H1 (cell line): ENCODE measurements at regions not wholly inside any gene's neighbourhood (a gene's known extent, or its start where the extent isn't known, plus 50 kb on each side); places are given as distances from the start of the nearest gene placed in this dataset.

Experiments used
- CTCF ChIP-seq, 3 experiments: IDR thresholded peaks; 1 replicate in 2 of 3; 2 replicates in 1 of 3; pipeline versions ENCODE4 v1.5.1 to v1.6.1; 2011; ENCODE audit warnings: low read length in 3 of 3, mild to moderate bottlenecking in 3 of 3, inconsistent platforms in 2 of 3, low read depth in 1 of 3, moderate library complexity in 1 of 3; ENCODE audit not compliant: insufficient read depth in 1 of 3; ENCODE audit errors: control extremely low read depth in 1 of 3
- GABPA ChIP-seq: IDR thresholded peaks from 2 replicates; pipeline ENCODE4 v1.6.1; 2011; ENCODE audit warnings: mild to moderate bottlenecking, low read length, moderate library complexity, borderline replicate concordance; ENCODE audit not compliant: insufficient read depth
- JUN ChIP-seq: IDR thresholded peaks from 2 replicates; pipeline ENCODE4 v1.6.1; 2011; ENCODE audit warnings: low read depth, mild to moderate bottlenecking, improper control_type of control experiment, low read length
- MAFK ChIP-seq: IDR thresholded peaks from 2 replicates; pipeline ENCODE4 v1.6.1; 2012; ENCODE audit warnings: low read depth, mild to moderate bottlenecking, improper control_type of control experiment, low read length
- MAX ChIP-seq: IDR thresholded peaks from 2 replicates; pipeline ENCODE4 v1.6.1; 2012; ENCODE audit warnings: inconsistent platforms
- POLR2AphosphoS5 ChIP-seq: IDR thresholded peaks from 2 replicates; pipeline ENCODE4 v1.6.1; 2011; ENCODE audit warnings: low read depth, low read length
- RAD21 ChIP-seq, 2 experiments: IDR thresholded peaks in 1 of 2; conservative IDR thresholded peaks in 1 of 2; 2 replicates each; pipeline ENCODE4 v1.6.1; 2011; ENCODE audit warnings: low read depth in 2 of 2, low read length in 2 of 2, improper control_type of control experiment in 1 of 2, inconsistent platforms in 1 of 2, mild to moderate bottlenecking in 1 of 2, moderate library complexity in 1 of 2
- SIRT6 ChIP-seq: IDR thresholded peaks from one replicate; pipeline ENCODE4 v1.7.1; 2012; ENCODE audit warnings: low read length, inconsistent platforms
- SIX5 ChIP-seq: IDR thresholded peaks from 2 replicates; pipeline ENCODE4 v1.6.1; 2011; ENCODE audit warnings: mild to moderate bottlenecking, low read depth, low read length
- SP1 ChIP-seq: IDR thresholded peaks from 2 replicates; pipeline ENCODE4 v1.6.1; 2011; ENCODE audit warnings: low read depth, low read length
- SP2 ChIP-seq: IDR thresholded peaks from 2 replicates; pipeline ENCODE4 v1.6.1; 2012; ENCODE audit warnings: mild to moderate bottlenecking, low read length, inconsistent platforms
- SRF ChIP-seq: IDR thresholded peaks from 2 replicates; pipeline ENCODE4 v1.6.1; 2011; ENCODE audit warnings: mild to moderate bottlenecking, low read depth, low read length, moderate library complexity
- TAF1 ChIP-seq: IDR thresholded peaks from 2 replicates; pipeline ENCODE4 v1.6.1; 2011; ENCODE audit warnings: mild to moderate bottlenecking, low read depth, low read length
- ZNF274 ChIP-seq: IDR thresholded peaks from 2 replicates; pipeline ENCODE4 v1.7.0; 2012; ENCODE audit warnings: low read length, borderline replicate concordance; ENCODE audit errors: extremely low read depth

GRCh38 chr3:163939926-163940325 lies 1138.4 kb downstream of the SI start:
- TF ChIP-seq GABPA = no peak
- TF ChIP-seq SP1 = no peak
- TF ChIP-seq CTCF (IDR thresholded peaks at IDR 0.05; ENCODE audit: control extremely low read depth in 1 of 3, insufficient read depth in 1 of 3, low read depth in 1 of 3, low read length in 3 of 3) = peak in 2 of 3 experiments; percentile 13 to 31; a peak in 2 of 4 replicates
- no peak for TF ChIP-seq MAX
- TF ChIP-seq SP2 = no peak
- TF ChIP-seq SIX5 = no peak
- TF ChIP-seq JUN = no peak
- peak; percentile 9 to 20; a peak in 3 of 4 replicates for TF ChIP-seq RAD21 (IDR thresholded peaks at IDR 0.05 in 1 of 2, conservative IDR thresholded peaks at IDR 0.05 in 1 of 2; ENCODE audit: low read depth in 2 of 2, low read length in 2 of 2)
- no peak for TF ChIP-seq MAFK
- no peak for TF ChIP-seq ZNF274
- TF ChIP-seq POLR2AphosphoS5 = no peak
- no peak for TF ChIP-seq SRF
- no peak for TF ChIP-seq SIRT6
- no peak for TF ChIP-seq TAF1
